GM06990 (cell line): ENCODE measurements at regions not wholly inside any gene's neighbourhood (a gene's known extent, or its start where the extent isn't known, plus 50 kb on each side); places are given as distances from the start of the nearest gene placed in this dataset.

Experiments used
- DNase-seq: peaks from one replicate; pipeline ENCODE4 v3.0.0-alpha.2; 2011; ENCODE audit not compliant: insufficient read length; ENCODE audit errors: extremely low read depth
- H3K27me3 ChIP-seq: replicated peaks from 2 replicates; pipeline ENCODE4 v1.6.0; 2011; ENCODE audit warnings: low read length; ENCODE audit not compliant: control insufficient read depth, insufficient read depth
- H3K36me3 ChIP-seq: 2 replicates; pipeline ENCODE4 v1.5.1; 2011; ENCODE audit warnings: low read length; ENCODE audit not compliant: control insufficient read depth, insufficient read depth
- H3K4me3 ChIP-seq: replicated peaks from 2 replicates; pipeline ENCODE4 v1.5.1; 2011; ENCODE audit warnings: low read depth, mild to moderate bottlenecking, control low read depth, low read length
- TF ChIP-seq, protein P1 (sequence below): IDR thresholded peaks from 2 replicates; pipeline ENCODE4 v1.5.1; 2011; ENCODE audit warnings: low read length, control low read depth, mild to moderate bottlenecking, inconsistent platforms; ENCODE audit not compliant: insufficient read depth, poor library complexity, severe bottlenecking

DNA sequence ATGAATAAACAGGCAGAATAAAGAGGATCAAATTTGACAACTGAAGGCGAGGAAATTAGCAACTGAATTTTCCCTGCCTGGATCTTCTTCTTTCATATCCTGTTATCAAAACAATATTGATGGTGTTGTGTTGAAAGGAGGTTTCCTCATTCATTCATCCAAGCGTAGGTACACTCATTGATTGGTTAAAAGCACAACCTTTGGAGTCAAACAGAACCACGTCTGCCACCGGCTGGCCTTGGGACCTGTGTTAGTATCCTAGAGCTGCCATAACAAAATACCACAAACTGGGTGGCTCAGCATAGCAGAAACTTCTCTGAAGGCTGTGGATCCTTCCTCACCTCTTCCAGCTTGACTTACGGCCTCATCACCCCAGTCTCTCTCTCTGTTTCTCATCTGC is 268.6 kb upstream of the PWP1 start:
- TF ChIP-seq, protein P1, sequence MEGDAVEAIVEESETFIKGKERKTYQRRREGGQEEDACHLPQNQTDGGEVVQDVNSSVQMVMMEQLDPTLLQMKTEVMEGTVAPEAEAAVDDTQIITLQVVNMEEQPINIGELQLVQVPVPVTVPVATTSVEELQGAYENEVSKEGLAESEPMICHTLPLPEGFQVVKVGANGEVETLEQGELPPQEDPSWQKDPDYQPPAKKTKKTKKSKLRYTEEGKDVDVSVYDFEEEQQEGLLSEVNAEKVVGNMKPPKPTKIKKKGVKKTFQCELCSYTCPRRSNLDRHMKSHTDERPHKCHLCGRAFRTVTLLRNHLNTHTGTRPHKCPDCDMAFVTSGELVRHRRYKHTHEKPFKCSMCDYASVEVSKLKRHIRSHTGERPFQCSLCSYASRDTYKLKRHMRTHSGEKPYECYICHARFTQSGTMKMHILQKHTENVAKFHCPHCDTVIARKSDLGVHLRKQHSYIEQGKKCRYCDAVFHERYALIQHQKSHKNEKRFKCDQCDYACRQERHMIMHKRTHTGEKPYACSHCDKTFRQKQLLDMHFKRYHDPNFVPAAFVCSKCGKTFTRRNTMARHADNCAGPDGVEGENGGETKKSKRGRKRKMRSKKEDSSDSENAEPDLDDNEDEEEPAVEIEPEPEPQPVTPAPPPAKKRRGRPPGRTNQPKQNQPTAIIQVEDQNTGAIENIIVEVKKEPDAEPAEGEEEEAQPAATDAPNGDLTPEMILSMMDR, result no peak
- Histone ChIP-seq H3K36me3 (no peaks in the 10 kb centered on the region), H3K27me3 (peaks cover 2% of the 10 kb centered on the region), H3K4me3 (no peak overlapping the region)
- no peak for DNase-seq

DNA sequence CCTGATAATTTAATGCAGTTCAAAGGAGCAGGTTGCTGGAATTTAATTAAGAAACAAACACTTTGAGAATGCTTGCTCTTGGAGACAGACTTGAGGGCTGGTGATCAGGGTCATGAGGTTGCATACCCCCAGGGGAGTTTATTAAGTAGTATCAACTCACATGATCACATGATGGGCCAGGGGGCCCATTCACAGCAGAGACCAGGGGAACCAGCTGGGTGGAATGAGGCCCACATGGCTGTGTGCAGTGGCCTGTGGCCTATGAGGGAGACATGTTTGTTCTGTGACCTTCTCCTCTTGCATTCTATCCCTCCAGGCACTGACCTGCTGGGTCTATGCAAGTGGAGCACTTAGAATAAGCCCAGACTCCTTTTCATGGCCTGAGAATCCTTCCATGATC is 266.6 kb upstream of the PWP1 start:
- no peak for DNase-seq
- H3K36me3 ChIP-seq, result no peaks in the 10 kb centered on the region
- H3K27me3 ChIP-seq, result peaks cover 2% of the 10 kb centered on the region
- no peak overlapping the region for H3K4me3 ChIP-seq
- TF ChIP-seq, protein P1, result no peak

DNA sequence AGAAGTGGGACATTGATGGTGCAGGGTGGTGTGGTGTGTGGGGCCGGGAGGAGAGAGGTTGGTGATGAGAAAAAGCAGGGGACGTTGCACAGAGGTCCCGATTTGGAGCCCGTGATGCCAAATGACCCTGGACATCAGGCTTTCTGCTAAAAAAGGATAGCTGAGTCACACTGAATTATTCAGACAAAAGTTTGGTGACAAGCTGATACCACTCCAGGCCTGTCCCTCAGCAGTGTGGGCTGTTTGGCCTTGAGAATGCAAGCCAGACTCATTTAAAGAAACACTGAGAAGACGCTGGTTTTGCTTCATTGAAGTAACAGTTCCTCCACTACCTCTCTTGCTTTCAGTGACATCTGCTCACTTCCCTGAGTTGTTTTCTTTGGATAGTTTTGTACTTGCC is 262.1 kb upstream of the PWP1 start:
- no peak overlapping the region for H3K4me3 ChIP-seq
- H3K27me3 ChIP-seq, result no peaks in the 10 kb centered on the region; the same call in none of the 2 replicates
- TF ChIP-seq, protein P1, result no peak
- no peak for DNase-seq
- H3K36me3 ChIP-seq, result no peaks in the 10 kb centered on the region

DNA sequence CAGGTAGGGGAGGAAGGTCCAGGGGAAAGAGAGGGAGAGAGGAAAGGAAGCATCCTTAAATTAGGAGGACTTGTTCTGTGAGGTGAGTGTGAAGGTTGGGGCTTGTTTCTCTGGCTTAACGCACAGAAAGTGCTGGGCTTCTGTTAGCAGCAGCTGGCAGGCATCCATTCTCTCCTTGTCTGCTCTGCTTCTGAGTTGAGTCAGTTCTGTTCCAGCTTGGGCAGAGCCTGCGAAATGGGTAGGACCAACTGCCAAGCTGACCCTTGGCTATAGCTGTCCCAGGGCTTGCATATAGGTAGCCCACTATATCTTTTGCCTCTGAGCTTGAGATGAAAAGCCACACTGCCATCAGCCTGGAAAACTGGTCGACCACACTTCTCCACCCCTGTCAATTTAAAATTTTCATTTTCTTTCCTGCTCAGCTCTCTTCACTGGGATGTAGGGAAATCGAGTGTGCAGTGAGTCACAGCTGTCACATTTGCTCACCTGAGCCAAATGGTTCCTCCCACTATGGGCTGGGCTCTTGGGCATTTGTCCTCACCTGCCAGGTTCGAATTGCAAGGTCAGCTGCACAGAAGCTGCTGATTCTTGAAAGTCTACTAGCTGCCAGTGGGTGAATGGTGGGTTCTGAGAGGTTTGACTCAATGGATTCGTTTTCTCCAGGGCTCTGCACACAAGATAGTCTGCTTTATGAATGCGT is 256.4 kb upstream of the PWP1 start:
- Histone ChIP-seq H3K27me3 (no peaks in the 10 kb centered on the region; the same call in none of the 2 replicates), H3K36me3 (no peaks in the 10 kb centered on the region), H3K4me3 (no peak overlapping the region)
- no peak for DNase-seq
- TF ChIP-seq, protein P1, result no peak

DNA sequence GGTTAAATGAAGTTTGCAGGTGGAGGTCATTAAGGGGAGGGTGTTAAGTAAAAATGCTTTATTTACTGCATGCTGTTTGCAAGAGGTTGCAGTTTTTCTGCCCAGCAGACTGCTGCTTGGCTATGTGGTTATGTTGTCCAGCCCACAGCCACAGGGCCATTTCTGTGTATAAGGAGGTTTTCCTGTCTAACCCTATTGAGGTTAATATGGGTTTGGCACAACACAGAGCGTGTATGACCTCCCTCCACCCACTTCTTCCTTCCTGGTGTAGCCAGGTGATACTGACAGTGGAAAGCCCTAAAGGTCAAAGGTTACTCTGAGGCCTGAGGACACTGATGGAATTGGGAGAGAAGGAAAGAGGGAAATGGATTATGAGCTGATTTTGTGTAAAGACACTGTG is 253.7 kb upstream of the PWP1 start:
- Histone ChIP-seq H3K4me3 (no peak overlapping the region), H3K36me3 (no peaks in the 10 kb centered on the region), H3K27me3 (no peaks in the 10 kb centered on the region; the same call in none of the 2 replicates)
- TF ChIP-seq, protein P1, result no peak
- DNase-seq, result no peak
